NOMO-1 treated with DMSO at 0.1 percent for 48 hours (cell line): ENCODE measurements at regions not wholly inside any gene's neighbourhood (a gene's known extent, or its start where the extent isn't known, plus 50 kb on each side); places are given as distances from the start of the nearest gene placed in this dataset.
"Not testable (repeated sequence)": the region's sequence is repeated elsewhere in the genome, so short reads cannot be mapped to it uniquely, and the experiment has no call there.

Source experiments
- DNase-seq: peaks from one replicate; lab custom pipeline; 2025; ENCODE audit not compliant: unreplicated experiment; lab: John Stamatoyannopoulos, UW

DNA sequence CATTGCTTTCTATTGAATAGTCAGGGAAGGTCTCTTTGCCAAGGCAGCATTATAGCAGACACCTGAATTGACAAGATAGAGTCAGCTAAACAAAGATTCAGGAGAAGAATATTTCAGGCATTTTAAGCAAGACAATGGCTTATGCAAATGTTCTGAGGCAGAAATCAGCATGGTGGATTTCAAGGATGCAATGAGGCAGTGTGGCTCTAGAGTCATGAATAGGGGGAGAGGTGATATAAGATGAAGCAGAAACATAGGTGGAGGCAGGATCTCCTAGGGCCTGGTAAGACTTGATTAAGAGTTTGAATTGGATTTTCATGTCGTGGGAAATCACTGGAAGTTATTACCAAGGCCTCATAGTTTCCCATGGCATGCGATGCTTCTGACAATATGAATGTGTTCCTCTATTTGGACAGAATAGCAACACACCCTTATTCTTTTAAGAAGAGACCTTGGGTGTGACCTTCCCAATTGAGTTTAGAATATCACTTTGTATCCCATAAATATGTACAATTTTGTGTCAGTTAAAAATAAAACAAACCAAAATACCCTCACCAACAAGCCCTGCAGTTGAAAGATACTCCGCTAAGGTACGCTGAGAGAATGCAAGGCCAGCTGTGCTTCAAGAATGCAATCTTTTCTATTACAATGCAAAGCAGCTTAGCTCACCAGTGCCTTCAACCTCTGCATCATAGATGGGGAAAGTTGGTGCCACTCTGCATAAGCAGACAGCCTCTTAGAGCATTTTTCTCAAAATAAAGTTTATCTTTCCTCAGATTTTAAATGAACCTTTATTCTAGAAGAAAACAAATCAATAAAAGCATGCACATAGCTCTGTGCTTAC lies 139.6 kb upstream of the SALL1 start:
- DNase-seq: no peak

DNA sequence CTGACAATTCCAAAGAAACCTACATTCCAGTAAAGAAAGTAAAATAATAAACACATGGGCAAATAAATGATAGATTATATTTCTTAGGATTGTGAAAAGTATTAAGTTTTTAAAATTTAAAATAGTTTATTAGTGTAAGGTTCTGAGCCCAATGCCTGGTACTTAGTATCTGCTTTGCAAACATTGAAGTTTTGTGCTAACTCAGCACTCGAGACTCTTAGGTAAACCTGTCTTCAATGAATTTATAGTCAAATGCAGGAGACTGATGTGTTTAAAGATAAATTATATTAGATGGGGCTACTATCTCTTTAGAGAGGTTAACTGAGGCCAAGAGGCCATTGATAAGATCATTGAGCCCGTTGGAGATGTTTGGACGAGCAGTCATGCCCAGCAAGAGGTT lies 138.3 kb upstream of the SALL1 start:
- no peak for DNase-seq

DNA sequence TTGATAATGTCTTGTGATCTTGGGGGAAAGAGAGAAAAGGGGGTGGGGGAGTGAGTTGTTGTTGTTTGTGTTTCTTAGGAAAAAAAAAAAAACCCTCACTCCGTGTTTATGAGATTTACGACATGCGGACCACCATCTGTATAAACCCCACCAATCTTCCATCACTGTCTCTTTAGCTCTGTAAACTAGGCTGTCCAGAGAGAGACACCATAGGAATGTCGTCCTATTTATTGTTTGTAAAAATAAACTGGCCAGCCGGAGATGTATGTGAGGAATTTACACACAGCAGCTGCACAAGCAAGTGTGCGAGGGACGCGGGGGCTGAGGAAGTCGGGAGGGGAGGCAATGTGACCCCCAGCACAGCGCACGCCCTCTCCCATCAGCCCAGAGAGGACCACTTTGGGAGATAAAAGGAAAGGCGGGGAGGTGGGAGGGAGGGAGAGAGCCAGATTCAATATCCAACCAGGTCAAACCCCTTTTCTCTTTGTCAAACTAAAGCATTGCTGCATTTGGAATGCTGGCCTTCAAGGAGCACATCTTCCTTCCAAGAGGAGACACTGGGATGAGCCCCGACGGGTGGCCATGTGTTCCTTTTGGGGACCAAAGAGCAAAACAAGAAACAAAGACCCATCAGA lies 136.2 kb upstream of the SALL1 start:
- DNase-seq: no peak

DNA sequence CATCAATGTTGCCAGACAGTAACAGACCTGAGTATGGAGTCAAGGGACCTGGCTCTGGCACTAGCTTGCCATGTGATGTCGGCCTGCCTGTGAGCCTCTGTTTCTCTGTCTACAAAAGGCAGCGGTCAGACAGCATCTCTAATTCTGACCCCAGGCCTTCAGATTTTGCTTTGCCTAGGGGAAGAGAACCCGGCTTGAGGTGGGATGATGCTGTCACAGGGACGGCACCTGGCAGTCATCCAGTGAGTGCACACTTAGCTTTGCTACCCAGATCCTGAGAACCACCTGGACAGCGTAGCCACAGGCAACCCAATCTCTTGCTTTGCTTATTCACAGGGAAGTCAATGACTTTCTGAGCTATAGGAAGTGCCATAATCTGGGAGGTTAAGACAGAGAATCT lies 135.2 kb upstream of the SALL1 start:
- no peak for DNase-seq

DNA sequence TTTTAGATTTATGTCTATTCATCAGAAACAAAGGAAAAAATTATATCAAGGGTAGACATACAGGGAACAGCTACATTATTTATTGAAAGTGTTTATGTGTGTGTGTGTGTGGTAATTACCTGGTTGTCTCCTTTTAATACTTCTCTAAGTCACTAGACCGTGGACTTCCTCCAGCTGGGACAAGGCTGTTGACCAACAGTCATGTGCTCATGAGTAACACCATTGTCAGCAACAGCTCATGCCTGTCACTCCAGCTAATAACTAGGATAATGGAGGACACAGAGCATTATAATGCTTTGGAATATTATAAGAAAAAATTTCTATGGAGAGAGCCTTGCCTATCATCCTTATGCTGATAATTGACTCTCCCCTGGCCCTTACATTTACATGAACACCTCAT lies 125.3 kb upstream of the SALL1 start:
- DNase-seq: no peak

DNA sequence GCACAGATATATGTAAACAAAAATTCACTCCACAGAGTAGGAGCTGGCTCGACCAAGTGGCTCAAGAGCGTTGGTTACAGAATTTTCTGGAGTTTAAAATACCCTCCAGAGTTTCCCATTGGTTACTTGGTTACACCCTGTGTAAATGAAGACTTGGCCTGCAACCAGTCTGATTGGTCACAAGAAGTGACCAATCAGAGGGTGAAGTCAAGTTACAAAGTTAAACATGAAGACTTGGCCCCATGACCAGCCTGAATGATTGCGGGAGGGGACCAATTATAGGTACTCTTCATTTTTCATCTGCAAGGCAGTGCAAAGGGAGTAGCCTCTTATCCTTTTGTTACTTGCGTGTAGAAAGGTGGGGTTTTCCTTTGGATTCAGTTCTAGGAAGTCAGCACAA lies 121.3 kb upstream of the SALL1 start:
- DNase-seq: no peak

DNA sequence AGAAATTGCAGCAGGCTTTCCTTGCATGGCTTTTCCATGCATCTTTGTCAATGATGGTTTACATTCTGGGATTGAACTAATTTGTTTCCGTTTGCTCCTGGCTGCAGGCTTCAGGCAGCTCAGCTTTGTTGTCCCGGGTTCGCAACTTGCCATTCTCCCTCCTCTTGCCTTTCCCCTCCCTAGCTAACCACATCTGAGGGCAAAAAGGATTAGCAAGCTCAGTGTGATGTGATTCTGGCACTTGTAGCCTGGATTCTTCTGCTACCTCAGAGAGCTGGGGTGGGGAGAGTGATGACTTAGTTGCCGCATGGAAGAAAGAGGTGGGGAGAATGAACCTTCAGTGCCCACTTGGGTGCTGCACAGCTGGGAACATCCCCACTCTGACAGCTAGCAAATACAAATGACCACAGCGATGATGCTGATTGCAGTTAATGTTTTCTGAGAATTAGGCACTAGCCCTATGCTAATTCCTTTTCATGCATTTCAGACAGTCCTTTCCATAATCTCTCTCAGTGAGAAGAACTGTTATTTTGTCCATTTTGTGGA lies 120.2 kb upstream of the SALL1 start:
- DNase-seq: no peak

DNA sequence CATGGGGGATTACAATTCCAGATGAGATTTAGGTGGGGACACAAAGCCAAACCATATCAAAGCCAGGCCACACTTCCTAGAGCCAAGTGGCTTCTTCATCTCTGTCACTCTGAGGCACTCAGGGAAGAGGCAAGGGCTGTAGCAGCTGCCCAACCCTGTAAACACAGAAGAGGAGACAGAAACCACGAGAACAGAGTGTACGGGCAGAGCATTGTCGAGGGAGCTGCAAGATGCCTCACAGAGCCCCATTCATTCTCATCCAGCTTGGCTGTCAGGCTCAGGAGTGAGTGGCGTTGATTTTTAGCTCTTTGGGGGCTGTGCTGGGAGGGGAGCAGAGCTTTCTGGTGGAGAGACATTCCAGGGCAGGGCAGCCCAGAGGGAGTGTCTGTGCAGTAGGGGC lies 117.2 kb upstream of the SALL1 start:
- no peak for DNase-seq

DNA sequence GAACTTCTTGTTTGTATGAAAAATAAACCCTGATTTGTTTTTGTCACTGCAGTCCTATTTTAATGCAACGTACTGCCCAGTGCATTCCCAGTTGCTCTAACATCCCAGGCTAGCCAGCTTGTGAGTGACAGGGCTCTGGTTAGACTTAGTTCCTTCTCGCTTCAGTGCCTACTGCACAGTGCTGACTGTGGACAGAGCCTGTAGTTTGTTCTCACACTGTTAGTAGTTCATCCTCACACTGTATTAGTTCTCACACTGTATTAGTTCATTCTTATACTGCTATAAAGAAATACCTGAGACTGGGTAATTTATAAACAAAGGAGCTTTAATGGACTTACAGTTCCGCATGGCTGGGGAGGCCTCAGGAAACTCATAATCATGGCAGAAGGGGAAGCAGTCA lies 116.6 kb upstream of the SALL1 start:
- no peak for DNase-seq

DNA sequence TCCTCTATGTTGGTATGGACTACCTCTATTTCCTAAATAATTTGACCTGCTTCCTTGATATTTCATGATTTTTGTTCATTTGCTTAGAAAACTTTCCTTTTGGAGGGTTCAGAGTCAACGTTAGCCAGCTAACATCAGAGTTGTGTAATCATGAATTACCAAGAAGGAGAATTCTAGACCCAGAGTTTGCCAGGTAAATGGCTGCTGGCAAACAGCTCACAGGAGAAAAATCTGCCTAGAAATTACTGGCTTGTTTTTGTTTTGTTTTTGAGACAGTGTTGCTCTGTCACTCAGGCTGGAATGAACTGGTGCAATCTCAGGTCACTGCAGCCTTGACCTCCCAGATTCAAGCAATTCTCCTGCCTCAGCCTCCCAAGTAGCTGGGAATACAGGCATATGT lies 111.4 kb upstream of the SALL1 start:
- DNase-seq: no peak

DNA sequence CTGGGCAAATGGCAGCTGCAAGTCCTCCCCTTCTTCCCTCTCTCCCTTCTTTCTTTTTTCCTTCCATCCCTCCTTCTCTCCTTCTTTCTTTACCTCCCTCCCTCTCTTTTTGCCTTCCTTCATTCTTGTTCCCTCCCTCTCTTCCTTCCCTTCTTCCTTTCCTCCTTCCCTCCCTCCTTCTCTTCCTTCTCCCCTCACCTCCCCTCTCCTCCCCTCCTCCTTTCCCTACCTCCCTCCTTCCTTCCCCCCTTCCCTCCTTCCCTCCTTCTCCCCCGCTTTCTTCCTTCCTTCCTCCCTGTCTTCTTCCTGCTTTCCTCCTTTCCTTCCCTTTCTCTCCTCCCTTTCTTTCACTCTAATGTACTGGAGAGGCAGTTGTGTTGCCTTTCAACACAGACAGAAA lies 110.8 kb upstream of the SALL1 start:
- no peak for DNase-seq

DNA sequence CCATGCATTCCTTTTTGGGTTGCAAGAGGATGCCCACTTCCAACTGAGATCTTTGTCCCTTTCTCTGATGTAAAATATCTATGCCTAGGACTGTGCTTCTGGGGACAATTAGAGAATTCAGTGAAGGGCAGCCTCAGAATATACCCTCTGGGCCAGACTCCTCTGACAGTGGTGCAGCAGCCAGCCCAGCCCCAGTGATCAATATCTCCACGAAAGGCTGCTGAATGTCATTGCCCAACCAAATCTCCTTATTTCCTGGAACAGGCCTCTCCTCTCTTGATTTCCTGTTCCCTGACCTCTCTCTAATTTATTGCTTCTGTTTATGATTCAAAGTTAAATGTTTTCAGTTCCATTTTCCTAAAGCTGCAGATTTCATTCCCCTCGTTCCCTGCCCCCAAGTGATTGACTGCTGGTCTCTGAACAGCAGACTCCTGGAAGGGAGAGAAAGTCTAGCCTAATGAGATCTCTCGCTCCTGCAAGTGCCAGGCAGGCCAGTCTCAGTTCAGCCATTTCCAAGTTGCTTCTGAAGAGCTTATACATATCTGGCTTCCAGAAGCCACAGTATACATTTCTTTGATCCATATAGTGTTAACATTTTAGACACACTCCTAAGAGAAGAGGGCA lies 104.4 kb upstream of the SALL1 start:
- no peak for DNase-seq

DNA sequence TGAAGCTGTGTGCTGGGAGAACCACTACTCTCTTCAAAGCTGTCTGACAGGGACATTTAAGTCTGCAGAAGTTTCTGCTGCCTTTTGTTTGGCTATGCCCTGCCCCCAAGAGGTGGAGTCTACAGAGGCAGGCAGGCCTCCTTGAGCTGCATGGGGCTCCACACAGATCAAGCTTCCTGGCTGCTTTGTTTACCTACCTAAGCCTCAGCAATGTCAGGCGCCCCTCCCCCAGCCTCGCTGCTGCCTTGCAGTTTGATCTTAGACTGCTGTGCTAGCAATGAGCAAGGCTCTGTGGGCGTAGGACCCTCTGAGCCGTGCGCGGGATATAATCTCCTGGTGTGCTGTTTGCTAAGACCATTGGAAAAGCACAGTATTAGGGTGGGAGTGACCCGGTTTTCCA lies 103.3 kb upstream of the SALL1 start:
- not testable (repeated sequence) for DNase-seq

DNA sequence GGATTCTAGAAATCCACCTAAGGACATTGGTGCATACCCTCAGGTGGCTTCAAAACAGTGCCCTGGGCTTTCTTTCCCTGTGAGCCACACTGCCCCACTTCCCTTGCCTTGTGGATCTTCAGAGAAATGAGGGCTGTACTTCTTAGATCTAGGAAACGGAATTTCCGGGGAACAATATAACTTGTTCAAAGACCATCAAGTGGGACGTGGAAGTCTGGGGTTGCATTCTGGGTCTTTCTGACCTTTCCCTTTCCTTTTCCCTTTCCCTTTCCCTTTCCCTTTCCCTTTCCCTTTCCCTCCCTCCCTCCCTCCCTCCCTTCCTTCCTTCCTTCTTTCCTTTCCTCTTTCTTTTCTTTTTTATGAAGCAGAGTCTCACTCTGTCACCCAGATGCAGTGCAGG lies 97.1 kb upstream of the SALL1 start:
- no peak for DNase-seq

DNA sequence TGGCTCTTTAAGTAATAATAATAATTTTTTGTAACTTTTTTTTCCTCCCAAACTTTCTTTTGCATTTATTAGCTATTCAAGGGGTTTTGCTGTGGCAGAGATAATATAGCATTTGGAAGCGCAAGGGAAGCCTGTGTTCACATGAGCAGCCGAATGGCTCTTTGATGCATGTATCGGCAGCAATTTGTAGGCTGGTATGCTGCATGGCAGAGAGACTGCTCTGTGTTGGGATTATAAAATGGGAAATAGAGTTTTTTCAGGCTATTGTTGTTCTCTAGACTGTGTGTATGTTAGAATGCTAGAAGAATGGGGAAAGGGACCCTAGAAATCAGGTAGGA lies 94.6 kb upstream of the SALL1 start:
- DNase-seq: no peak

DNA sequence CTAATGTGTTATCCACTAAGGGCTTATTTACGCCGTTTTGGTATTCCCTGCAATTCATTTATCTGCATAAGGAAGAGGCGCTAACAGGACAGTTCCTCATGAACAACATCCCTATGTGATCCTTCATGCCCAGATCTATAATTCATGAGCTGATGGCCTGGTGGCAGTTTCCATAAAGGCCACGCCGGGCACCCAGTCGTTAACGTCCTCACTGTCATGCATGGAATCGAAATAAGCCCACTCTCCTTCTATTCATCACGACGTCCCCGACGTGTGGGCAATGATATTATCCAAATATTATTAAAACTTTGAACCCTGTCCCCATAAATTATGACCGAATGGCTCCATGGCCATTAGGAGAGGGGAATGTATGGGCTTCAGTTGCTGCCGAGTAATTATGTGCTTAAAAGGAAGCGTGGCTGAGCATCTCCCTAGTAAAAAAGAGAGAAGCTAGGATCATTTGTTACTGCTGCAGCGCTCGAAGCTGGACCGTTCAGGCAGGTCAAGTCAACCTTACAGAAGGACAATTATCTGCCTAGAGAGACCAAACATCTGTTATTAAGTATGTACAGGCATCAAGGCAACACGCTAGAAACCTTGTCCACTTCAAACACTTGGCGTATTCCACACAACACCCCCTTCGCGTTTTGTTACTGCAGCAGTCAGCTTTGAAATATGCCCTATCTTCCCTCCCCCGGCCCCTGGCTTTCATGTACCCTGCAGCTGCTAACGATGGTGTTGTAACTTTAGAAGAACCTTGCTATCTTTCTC lies 94.0 kb upstream of the SALL1 start:
- DNase-seq: no peak

DNA sequence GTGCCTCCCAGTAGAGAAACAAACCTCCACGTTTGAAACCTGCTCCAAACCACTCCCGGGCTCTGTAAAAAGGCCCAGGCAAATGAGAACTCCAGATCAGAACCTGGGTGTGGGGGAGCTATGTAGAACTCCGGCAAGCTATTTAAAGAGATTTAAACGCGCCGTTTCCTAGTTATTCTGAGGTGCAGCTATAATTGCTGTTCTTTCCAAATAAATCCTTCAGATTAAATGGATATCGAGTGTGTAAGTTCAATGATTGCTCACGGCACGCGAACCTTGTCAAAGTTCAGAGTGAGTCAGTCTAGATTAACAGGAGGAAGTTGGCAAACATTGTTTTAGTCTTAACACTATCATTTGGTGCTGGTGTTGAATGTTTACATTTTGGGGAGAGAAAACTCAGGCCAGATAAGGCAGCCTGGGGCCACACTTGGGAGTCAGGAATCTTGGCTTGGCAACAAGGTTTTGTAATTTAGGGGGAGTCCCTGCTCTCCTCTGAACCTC lies 92.9 kb upstream of the SALL1 start:
- no peak for DNase-seq

DNA sequence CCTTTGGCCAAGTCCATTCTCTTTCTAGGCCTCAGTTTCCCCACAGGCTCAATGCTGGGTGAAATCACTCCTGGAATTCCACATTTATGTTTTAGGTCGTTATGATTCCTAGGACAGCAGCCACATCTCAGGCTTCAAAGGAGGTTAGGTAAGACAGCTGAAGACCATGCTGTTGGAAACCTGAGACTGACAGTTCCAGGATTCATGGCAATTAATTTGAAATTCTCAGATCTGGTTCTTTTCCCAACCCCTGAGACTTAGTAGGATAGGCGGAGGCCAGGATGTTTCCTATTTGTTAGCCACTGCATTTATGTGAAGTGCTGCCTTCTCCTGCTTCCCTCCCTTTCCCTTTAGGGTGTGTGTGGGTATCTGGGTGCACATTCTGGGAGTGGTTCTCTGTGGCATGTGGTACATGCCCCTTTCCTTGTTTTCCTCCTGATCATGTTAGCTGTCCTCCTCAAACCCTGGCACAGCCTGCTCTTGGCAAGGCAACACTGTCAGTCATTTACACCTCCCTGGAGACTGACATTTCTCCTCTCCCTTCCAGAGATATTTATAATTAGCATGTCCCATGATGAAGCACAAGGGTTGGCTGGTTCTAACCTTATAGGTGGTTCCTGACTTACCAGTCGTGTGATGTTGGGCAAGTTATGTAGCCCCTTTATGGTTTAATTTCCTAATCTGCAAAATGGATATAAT lies 91.4 kb upstream of the SALL1 start:
- no peak for DNase-seq

DNA sequence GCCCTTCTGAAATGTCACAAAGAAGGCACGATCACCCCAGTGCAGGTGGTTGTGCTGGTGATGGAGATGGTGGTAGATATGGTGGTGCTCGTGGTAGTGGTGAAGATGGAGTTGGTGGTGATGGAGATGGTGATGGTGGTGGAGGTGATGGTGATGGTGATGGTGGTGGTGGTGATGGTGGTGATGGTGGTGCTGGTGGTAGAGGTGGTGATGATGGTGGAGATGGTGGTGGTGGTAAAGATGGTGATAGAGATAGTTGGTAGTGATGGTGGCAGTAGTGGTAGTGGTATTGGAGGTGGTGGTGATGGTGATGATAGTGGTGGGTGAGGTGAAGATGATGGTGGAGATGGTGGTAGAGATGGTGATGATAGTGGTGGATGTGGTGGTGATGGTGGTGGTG lies 88.1 kb upstream of the SALL1 start:
- DNase-seq: no peak

DNA sequence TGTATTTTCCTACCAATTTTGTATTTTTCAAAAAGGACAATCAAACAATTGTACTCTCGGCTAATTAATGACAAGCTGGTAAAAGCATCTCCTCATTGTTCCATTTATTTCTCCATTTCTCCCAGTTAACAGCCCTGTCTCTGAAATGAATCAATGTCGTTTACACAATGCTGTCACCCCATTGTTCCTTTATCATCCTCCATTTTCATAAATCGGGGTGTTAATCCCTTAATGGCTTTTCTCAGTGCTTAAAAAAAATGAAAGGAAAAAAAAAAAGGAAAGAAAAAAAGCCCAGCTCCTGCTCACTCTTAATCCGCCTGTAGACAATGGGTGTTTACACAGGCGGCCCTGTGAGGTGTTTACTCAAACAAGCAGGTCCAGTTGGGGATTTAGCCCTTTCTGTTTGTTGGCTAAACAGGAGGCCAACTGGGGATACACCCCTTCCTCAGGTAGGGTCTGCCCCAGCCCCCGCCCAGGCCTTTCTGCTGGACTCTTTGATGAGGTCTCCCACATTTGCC lies 86.8 kb upstream of the SALL1 start:
- DNase-seq: no peak
